ENCODE measurements at regions not wholly inside any gene's neighbourhood (a gene's known extent, or its start where the extent isn't known, plus 50 kb on each side); places are given as distances from the start of the nearest gene placed in this dataset.

DNA sequence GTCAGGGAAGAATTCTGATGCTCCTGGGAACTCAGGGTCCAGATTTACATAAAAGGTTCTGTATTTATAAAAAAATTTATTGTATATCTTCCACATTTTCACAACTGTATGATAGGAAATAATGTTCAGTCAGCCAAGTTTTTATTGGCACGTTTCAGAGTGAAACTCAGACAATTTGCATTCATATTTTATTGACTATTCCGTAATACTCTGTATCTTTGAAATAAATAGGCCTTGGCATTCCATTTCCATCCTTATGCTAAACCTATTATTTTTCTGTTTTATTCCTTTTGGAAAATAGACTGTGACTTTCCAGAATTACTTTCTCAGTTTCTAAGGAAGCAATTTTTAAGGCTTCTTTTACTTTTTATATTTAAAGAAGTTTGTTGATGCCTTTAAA is 329.0 kb downstream of the OLFM3 start:
- TF ChIP-seq, protein P1, sequence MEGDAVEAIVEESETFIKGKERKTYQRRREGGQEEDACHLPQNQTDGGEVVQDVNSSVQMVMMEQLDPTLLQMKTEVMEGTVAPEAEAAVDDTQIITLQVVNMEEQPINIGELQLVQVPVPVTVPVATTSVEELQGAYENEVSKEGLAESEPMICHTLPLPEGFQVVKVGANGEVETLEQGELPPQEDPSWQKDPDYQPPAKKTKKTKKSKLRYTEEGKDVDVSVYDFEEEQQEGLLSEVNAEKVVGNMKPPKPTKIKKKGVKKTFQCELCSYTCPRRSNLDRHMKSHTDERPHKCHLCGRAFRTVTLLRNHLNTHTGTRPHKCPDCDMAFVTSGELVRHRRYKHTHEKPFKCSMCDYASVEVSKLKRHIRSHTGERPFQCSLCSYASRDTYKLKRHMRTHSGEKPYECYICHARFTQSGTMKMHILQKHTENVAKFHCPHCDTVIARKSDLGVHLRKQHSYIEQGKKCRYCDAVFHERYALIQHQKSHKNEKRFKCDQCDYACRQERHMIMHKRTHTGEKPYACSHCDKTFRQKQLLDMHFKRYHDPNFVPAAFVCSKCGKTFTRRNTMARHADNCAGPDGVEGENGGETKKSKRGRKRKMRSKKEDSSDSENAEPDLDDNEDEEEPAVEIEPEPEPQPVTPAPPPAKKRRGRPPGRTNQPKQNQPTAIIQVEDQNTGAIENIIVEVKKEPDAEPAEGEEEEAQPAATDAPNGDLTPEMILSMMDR (IDR thresholded peaks at IDR 0.05) = no peak
- no peak overlapping the region for H3K27ac ChIP-seq
- intact Hi-C loops (cut with DNase I) = no loop called here

DNA sequence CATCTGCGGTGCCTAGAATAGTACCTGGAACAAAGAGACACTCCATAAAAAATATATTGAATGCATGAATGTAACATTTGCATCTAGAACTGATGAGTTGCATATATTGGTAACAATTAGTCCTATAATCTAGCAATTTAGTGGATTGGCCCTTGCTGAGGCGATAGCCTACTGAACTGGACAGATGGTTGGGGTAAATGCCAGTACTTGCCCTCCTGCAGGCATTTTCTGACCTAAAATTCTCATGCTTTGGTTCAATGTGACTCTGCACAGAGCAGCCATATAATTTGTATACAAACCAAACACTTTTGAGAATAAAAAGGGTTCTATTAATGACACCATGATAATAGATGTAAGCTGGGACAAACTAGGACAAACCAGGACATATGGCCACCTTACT is 313.6 kb downstream of the OLFM3 start:
- Histone ChIP-seq H3K4me1 (no peaks in the 10 kb centered on the region), H3K27ac (no peak overlapping the region), H3K9me3 (no peaks in the 10 kb centered on the region), H3K9ac (ENCODE audit: low read depth in 2 of 2, low read length in 2 of 2) (no peak overlapping the region), H3K27me3 (no peaks in the 10 kb centered on the region), H3K36me3 (no peaks in the 10 kb centered on the region), H3K4me3 (no peak overlapping the region)
- TF ChIP-seq, protein P1 (IDR thresholded peaks at IDR 0.05) = no peak
- no peak for DNase-seq
- intact Hi-C loops (cut with DNase I) = no loop called here

More for the DNA sequence above, 329.0 kb downstream of the OLFM3 start:
- Histone ChIP-seq H3K27me3 (no peaks in the 10 kb centered on the region), H3K36me3 (no peaks in the 10 kb centered on the region), H3K9me3 (no peaks in the 10 kb centered on the region), H3K4me1 (no peaks in the 10 kb centered on the region), H3K4me3 (no peak overlapping the region), H3K9ac (ENCODE audit: low read depth in 2 of 2, low read length in 2 of 2) (no peak overlapping the region)
- DNase-seq = no peak

DNA sequence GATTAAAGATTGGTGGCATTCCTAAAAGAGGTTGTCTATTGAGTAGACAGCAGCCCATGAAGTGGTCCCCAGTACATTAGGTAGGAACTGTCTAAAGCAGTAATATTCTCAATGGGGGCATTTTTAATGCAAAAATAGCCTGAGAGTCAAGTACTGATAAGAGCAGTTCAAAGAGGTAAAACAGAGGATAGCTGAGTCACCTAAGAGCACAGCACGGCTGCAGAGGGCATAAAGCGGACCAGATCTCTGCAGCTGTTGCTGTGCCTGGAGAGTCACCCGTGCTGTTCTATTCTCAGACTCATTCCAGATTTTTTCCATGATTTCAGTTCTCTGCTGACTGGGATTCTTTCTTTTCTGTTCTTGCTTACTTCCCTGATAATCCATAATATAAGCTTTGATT is 313.2 kb downstream of the OLFM3 start:
- Histone ChIP-seq H3K9ac (ENCODE audit: low read depth in 2 of 2, low read length in 2 of 2) (no peak overlapping the region), H3K27ac (no peak overlapping the region), H3K9me3 (no peaks in the 10 kb centered on the region), H3K36me3 (no peaks in the 10 kb centered on the region), H3K27me3 (no peaks in the 10 kb centered on the region), H3K4me1 (no peaks in the 10 kb centered on the region), H3K4me3 (no peak overlapping the region)
- intact Hi-C loops (cut with DNase I) = no loop called here
- TF ChIP-seq, protein P1 (IDR thresholded peaks at IDR 0.05) = no peak
- no peak for DNase-seq

DNA sequence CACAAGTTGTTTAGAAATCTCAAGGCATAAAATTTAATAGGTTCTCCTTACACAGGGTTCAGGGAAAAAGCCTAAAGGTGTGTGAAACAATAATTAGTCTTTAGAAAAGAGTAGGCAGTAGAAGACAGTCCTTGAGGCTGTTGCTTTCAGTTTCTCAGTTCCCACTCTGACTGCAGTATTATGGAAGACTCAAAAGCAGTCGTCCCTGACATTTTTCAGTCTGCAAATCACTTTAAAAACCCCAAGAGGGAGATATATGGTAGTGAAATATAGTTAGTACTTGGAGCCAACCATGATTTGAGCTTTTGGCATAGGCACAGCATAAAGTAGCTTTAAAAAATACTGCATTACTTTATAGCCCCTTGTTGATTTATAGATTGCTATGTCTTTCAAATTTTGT is 299.7 kb downstream of the OLFM3 start:
- Histone ChIP-seq H3K9me3 (no peaks in the 10 kb centered on the region), H3K4me3 (no peak overlapping the region), H3K27ac (no peak overlapping the region), H3K27me3 (no peaks in the 10 kb centered on the region), H3K9ac (ENCODE audit: low read depth in 2 of 2, low read length in 2 of 2) (no peak overlapping the region), H3K36me3 (no peaks in the 10 kb centered on the region), H3K4me1 (no peaks in the 10 kb centered on the region)
- intact Hi-C loops (cut with DNase I) = no loop called here
- no peak for DNase-seq
- TF ChIP-seq, protein P1 (IDR thresholded peaks at IDR 0.05) = no peak

DNA sequence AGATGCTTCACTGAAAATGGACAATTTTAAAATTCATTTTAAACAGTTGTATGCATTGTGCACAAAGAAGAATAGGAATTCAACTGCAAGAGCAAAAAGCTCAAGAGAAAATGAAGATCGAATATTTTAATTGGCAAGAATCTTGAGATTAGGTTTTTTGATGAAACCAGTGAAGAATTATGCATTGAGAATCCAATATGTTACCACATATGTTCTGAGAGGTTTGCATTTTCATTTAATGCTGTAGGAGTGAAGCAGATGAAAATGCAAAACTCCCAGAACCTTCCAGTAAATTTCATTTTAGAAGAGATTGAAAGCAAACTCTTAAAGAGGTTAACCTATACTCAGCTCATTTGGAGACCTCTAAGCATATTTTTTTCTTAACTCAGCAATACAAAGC is 298.0 kb downstream of the OLFM3 start:
- intact Hi-C loops (cut with DNase I) = no loop called here
- Histone ChIP-seq H3K9ac (ENCODE audit: low read depth in 2 of 2, low read length in 2 of 2) (no peak overlapping the region), H3K4me1 (no peaks in the 10 kb centered on the region), H3K27me3 (no peaks in the 10 kb centered on the region), H3K27ac (no peak overlapping the region), H3K36me3 (no peaks in the 10 kb centered on the region), H3K4me3 (no peak overlapping the region), H3K9me3 (no peaks in the 10 kb centered on the region)
- no peak for DNase-seq
- TF ChIP-seq, protein P1 (IDR thresholded peaks at IDR 0.05) = no peak

DNA sequence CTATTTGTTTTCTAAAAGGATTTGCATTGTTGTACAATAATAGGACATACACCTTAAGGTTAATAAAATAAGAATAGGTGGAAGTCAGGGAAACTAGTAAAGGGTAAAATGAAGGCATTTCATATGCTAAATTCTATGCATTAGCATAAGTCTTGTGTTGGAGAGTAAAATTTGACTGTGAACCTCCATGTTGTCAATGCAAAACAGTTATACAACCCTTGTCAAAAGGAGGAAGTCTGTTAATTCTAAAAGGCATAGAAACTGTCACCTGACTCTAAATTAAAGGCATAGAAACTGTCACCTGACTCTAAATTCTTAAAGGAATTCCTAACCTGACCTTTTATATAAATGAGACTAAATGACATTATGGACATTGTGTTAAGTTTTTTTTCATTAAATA is 291.8 kb downstream of the OLFM3 start:
- no peaks in the 10 kb centered on the region for H3K36me3 ChIP-seq
- no peak overlapping the region for H3K27ac ChIP-seq
- no peaks in the 10 kb centered on the region for H3K27me3 ChIP-seq
- H3K9me3 ChIP-seq = no peaks in the 10 kb centered on the region
- intact Hi-C loops (cut with DNase I) = no loop called here
- H3K4me3 ChIP-seq = no peak overlapping the region
- H3K4me1 ChIP-seq = no peaks in the 10 kb centered on the region
- TF ChIP-seq, protein P1 (IDR thresholded peaks at IDR 0.05) = no peak
- no peak for DNase-seq
- H3K9ac ChIP-seq (ENCODE audit: low read depth in 2 of 2, low read length in 2 of 2) = no peak overlapping the region
